ENCODE measurements at regions not wholly inside any gene's neighbourhood (a gene's known extent, or its start where the extent isn't known, plus 50 kb on each side); places are given as distances from the start of the nearest gene placed in this dataset.

DNA sequence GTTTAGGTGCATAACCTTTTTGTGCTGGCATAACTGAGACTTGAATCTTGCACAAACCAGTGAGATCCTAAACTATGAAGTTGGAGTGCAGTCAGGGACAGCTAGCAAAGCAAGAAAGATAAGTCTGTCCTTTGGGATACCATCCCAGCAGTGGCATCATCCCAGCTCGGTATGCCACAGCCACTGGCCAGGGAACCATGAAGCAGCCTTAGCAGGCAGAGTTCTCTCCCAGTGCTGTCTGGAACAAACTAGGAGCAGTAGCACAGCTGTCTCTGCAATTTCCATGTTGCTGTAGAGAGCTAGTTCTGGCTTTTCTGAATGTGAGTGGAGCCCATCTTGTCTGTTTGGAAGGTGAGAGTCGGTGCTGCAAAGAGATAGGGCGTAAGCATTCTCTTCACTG is 130.3 kb downstream of the DTWD1 start:
- no peak for DNase-seq

DNA sequence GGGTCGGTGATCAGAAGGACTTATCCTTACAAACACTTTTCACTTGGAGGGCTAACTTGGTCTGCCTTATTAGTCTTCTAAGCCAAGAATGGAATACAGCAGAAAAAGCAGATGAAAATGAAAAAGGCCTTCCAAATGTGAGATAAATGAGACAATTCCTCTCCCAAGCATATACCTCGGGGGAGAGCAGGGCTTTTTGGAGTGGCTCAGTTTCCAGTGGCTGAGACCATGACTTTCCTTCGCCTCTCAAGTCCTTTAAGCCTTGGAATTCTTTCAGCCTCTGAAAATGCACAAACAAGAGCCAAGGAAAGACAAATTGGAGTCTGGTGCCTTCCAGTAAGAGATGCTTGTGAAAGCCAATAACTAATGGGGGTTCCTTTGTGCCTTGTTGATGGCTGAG is 130.9 kb downstream of the DTWD1 start:
- DNase-seq, result no peak

DNA sequence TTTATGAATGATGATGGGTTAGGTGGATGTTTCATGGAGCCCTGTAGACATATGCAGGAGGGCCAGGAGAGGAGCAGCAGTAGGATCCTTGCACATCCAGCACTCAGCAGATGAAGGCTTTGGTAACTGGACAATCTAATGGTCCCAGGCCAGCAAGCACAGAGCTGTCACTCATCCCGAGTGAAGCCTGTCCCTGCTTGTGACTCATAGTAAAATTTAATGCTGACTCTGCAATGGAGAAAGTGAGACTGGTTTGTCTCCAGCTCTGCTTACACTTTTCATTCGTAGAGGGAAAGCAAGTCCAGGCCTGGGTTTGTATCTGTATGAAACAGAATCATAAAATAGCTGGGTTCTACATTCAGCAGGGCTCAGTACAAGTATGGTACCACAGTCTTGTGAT is 131.7 kb downstream of the DTWD1 start:
- no peak for DNase-seq

DNA sequence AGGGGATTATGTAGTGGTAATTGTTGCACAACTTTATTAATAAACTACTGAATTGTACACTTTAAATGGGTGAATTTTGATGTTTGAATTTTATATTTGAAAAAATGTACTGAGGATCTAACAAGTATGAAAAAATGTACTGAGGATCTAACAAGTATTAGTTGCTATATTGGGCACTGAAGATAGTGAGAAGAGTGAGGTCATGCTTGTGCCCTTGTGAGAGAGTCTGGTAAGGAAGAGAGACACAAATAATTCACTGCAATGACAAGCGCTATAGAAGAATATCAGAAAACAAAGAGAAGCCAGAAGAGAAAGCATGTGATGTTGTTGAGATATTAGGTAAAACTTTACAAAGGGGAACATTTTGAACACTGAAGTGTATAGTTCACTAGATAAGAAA is 137.6 kb downstream of the DTWD1 start:
- no peak for DNase-seq

DNA sequence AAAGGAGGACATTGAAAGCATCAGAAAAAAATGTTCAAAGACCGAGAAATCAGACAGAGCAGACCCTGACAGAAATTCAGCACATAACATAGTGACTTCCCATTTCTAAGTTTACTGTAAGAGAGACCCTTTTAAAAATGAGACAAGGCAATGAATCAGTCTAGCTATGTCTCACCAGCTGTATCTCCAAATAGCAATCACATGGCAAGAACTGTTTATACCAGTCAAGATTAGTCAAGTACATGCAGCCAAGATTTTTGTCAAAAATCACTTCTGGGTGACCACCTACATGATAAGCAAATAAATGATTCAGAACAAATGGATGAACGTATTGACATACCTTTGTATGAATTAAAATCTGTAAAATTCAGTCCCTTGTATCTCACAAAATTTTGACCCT is 138.0 kb downstream of the DTWD1 start:
- no peak for DNase-seq

DNA sequence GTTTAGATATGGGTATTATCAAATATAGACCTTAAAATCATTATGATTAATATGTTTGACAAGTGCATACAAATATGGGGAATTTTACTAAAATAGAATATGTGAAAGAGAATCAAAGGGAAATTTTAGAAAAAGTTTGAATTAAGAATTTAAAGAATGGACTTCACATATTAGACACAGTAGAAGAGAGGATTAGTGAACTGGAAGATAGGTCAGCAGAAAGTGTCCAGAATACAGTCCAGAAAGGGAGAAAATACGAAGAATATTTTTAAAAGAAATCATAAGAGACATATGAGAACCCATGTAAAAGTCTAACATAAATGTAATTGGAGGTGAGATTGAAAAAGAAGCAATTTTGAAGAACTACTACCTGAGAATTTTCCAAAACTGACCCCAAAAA is 139.9 kb downstream of the DTWD1 start:
- DNase-seq, result no peak

DNA sequence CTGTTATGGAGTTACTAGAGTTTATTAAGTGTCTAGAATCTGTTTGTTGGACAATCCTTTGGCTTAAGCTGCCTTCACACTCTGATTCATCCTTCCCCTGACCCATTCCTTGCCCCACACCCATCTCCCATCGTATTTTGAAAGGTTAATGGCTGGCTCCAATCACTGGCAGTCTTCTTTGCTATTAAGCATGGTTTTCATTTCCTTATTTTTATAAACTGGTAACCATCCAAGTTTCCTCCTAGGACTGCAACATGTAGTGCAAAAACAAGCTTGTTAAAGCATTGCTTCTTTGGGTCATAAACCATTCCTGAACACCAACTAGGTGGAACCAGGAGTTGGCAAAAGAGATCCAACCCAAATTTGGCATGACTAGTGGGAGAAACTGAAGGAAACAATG is 148.4 kb downstream of the DTWD1 start:
- DNase-seq, result no peak

DNA sequence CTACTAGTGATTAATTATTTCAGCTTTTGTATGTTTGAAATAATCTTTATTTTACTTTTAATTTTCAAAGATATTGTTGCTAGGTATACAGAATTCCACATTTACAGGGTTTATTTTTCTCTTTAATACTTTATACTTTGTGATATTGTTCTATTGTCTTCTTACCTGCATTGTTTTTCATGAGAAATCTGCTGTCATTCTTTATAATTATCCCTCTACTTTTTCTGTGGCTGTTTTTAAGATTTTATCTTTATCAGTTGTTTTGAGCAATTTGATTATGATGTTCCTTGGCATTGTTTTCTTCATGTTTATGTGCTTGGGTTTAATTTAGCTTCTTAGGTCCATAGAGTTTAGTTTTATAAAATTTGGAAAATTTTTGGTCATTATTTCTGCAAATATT is 168.6 kb downstream of the DTWD1 start:
- no peak for DNase-seq

DNA sequence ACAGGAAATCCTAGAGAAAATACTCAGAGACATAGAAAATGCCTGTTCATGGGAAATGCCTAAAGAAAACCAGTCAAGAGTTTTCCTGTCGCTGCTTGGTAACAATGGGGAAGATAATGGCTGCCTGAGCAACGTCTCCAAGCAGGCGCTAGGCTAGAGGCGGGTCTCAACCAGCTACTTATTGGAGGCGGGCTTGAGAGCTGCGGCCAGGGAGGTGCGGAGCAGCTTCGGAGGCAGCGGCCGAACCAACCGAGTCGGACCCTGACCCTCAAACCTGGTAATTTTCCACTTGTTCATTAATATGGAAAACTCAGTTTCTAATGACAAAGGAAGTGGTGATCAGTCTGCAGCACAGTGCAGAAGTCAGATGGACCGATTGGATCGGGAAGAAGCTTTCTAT is 173.1 kb downstream of the DTWD1 start:
- no peak for DNase-seq

DNA sequence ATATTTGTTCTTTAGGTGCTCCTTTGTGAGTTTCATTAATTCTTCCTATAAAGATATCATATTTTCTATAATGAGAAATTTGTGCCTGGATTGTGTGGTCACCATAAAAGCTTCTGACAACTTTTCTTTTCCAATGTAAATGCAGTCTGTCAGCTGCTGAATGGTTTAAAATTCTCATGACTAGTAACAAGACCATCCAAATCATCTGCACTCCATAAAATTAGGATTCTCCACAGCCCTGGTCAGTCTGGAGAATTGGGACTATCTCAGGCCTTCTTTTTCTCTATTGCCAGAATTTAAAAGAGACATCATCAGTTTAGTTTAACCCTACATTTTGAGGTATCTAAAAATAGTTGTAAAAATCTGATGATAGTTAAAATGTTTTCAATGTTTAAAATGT is 180.9 kb downstream of the DTWD1 start:
- no peak for DNase-seq

All from SHP77 (cell line).